GM10266 (cell line): ENCODE measurements at regions not wholly inside any gene's neighbourhood (a gene's known extent, or its start where the extent isn't known, plus 50 kb on each side); places are given as distances from the start of the nearest gene placed in this dataset.
"Not testable (repeated sequence)": the region's sequence is repeated elsewhere in the genome, so short reads cannot be mapped to it uniquely, and the experiment has no call there.

Source experiments
- DNase-seq: peaks from one replicate; pipeline ENCODE4 v3.0.0; 2012; ENCODE audit errors: extremely low spot score
- CTCF ChIP-seq: IDR thresholded peaks from 2 replicates; pipeline ENCODE4 v1.5.1; 2012; ENCODE audit warnings: mild to moderate bottlenecking, low read depth; ENCODE audit not compliant: control insufficient read depth, insufficient read depth; ENCODE audit errors: missing control alignments

GRCh38 chr17:70938336-70938735, 769.0 kb downstream of the KCNJ2 start:
- no peak for TF ChIP-seq CTCF
- DNase-seq: no peak

DNA sequence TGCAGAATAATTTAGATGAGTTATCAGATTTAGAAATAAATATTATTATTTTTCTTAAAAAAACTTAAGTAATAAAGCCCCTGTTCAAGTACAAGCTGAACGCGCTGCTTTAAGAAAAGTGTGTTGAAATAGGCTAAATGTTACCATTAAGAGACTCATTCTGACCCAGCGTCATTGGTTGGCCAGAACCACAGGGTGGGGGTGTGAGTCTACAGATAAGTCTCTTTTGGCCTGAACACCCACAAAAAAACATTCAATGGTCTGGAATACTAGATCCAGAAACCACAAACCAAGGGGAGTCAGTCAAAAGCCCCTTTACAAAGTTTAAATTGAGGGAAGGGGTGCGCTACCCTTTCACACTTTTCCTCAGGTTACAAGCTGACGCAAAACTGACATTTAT, 776.1 kb downstream of the KCNJ2 start:
- no peak for TF ChIP-seq CTCF
- DNase-seq: no peak

DNA sequence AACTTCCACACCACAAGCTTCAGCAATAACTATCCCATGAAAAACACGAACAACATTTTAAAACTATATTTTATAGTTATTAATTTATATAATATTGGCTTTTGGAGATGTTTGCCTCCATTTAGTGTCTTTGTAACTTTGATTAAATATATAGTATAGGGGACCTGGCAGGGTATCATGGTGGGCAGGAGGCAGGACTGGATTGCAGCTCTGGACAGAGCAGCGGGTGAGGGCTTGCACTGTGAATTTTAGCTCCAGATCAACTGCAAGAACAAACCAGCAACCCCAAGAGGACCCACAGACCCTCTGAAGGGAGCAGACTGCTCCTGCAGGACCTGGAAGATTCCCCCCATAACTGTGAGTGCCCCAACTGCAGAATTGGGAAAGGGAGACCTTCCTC, 777.9 kb downstream of the KCNJ2 start:
- no peak for TF ChIP-seq CTCF
- no peak for DNase-seq

GRCh38 chr17:70947636-70948565, 778.6 kb downstream of the KCNJ2 start:
- TF ChIP-seq CTCF: no peak
- no peak for DNase-seq

- DNase-seq: not testable (repeated sequence)
These were observed 783.8 kb downstream of the KCNJ2 start for GRCh38 chr17:70953140-70953539.

- DNase-seq: no peak
- no peak for TF ChIP-seq CTCF
These were observed 786.1 kb downstream of the KCNJ2 start for GRCh38 chr17:70955441-70955840.

- TF ChIP-seq CTCF: no peak
- no peak for DNase-seq
These were observed 787.4 kb downstream of the KCNJ2 start for GRCh38 chr17:70956726-70957125.
